ENCODE measurements at regions not wholly inside any gene's neighbourhood (a gene's known extent, or its start where the extent isn't known, plus 50 kb on each side); places are given as distances from the start of the nearest gene placed in this dataset.

- DNase-seq = no peak
Measured at GRCh38 chr10:62926407-62926806, 110.2 kb upstream of the EGR2 start.

- DNase-seq = no peak
Measured at GRCh38 chr10:62924344-62924748, 108.2 kb upstream of the EGR2 start.

- no peak for DNase-seq
Measured at GRCh38 chr10:62919776-62920175, 103.6 kb upstream of the EGR2 start.

GRCh38 chr10:62917475-62918238 lies 101.5 kb upstream of the EGR2 start:
- no peak for DNase-seq

GRCh38 chr10:62916141-62916603 lies 100.0 kb upstream of the EGR2 start:
- DNase-seq = no peak

- DNase-seq = no peak
Measured at GRCh38 chr10:62915158-62915557, 99.0 kb upstream of the EGR2 start.

- no peak for DNase-seq
Measured at GRCh38 chr10:62912086-62912485, 95.9 kb upstream of the EGR2 start.

- DNase-seq = no peak
Measured at GRCh38 chr10:62911210-62911963, 95.2 kb upstream of the EGR2 start.

GRCh38 chr10:62907470-62908212 lies 91.5 kb upstream of the EGR2 start:
- DNase-seq = no peak

- DNase-seq = no peak
Measured at GRCh38 chr10:62904281-62904875, 88.2 kb upstream of the EGR2 start.

GRCh38 chr10:62903828-62904227 lies 87.7 kb upstream of the EGR2 start:
- no peak for DNase-seq

- DNase-seq = no peak
Measured at GRCh38 chr10:62900829-62901571, 84.8 kb upstream of the EGR2 start.

- no peak for DNase-seq
Measured at GRCh38 chr10:62899311-62899710, 83.1 kb upstream of the EGR2 start.

GRCh38 chr10:62895063-62895462 lies 78.9 kb upstream of the EGR2 start:
- DNase-seq = no peak

- DNase-seq = no peak
Measured at GRCh38 chr10:62894156-62894555, 78.0 kb upstream of the EGR2 start.

- DNase-seq = no peak
Measured at GRCh38 chr10:62893036-62893435, 76.9 kb upstream of the EGR2 start.

GRCh38 chr10:62890395-62890794 lies 74.2 kb upstream of the EGR2 start:
- no peak for DNase-seq

GRCh38 chr10:62887642-62888041 lies 71.5 kb upstream of the EGR2 start:
- no peak for DNase-seq

GRCh38 chr10:62885684-62886461 lies 69.7 kb upstream of the EGR2 start:
- no peak for DNase-seq

- no peak for DNase-seq
Measured at GRCh38 chr10:62880162-62880561, 64.0 kb upstream of the EGR2 start.

- peak; percentile 28 for DNase-seq
Measured at GRCh38 chr10:62873866-62874265, 57.7 kb upstream of the EGR2 start.

GRCh38 chr10:62870866-62871265 lies 54.7 kb upstream of the EGR2 start:
- peak; percentile 50 for DNase-seq
